GM19463 (cell line): ENCODE measurements at regions not wholly inside any gene's neighbourhood (a gene's known extent, or its start where the extent isn't known, plus 50 kb on each side); places are given as distances from the start of the nearest gene placed in this dataset.
"Not testable (repeated sequence)": the region's sequence is repeated elsewhere in the genome, so short reads cannot be mapped to it uniquely, and the experiment has no call there.

ENCODE experiments used
- ATAC-seq: cut with Tn5 transposase; IDR thresholded peaks from one replicate; pipeline ENCODE4 v1.9.1; 2021; ENCODE audit warnings: mild to moderate bottlenecking, moderate library complexity; ENCODE audit not compliant: unreplicated experiment

DNA sequence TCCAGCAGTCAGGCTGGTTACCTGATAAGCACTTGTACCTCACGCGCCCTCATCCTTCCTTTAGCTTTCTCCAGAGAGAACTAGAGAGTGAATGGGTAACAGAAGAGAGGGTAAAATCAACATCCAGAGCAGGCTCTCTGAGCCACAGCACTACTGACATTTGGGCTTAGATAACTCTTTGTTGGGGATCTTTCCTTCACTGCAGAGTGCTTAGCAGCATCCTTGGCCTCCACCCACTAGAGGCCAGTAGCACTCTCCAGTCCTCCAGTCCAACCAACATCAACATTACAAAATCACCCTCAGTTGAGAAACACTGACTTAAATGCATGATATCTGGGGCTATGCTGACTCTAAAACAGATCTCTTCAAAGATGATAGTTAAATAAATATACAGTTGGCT lies 220.7 kb downstream of the TACR3 start:
- no peak for ATAC-seq

DNA sequence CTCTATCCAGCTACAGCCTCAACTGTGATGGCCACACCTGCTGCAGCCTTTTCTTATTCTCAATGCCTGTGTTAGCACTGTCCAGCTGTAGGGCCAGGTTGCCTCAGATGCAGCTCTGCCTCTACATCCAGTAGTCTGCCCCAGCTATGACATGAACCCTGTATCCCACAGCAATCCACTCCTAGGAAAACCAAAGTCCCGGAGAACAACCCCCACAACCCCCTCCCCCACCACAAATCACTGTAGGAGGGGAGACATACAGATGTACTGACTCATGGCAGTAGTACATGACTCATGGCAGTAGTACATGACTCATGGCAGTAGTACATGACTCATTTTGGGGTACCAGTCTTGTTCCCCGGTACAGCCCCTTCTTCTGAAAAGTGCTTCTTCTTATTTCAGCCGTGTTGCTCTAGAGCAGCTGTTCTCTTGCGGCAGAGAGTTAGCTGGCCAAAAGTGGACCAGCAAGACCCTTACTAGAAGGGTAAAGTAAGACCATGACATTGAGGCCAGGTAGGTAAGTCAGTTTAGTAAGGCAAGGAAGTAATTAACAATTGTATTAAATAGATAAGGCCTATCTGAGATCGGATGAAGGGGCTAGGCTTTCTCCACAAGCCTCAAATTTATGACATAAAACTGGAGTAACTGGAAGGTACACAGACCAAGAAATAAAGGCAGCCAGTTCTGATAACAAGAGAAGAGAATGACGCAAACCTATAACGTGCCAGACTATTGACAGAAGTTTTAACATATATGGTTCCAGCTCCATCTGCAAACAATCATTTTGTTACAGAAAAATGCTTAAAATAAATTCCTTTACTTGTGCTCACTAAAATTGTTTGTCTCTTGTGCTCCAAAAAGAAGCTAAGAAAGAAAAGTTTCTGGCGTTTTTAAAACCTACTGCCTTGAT lies 221.4 kb downstream of the TACR3 start:
- ATAC-seq = peak; percentile 80

DNA sequence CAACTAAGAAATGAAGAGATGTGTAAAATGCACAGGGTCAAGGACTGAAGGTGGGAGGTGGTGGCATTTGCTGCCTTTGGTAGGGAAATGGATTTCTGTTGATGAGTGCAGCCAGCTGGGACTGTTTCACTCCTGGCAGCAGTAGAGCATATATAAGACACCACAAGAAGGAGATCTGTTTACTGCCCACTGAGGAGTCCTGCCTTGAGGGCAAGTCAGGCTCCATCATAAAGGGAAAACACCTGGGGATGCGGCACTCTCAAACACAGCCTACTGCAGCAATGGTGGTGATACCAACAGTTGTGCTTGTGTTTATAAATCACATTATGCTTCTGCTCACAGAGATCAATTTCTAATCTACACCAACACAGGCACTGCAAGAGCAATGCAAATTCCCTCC lies 222.1 kb downstream of the TACR3 start:
- ATAC-seq = peak; percentile 43

DNA sequence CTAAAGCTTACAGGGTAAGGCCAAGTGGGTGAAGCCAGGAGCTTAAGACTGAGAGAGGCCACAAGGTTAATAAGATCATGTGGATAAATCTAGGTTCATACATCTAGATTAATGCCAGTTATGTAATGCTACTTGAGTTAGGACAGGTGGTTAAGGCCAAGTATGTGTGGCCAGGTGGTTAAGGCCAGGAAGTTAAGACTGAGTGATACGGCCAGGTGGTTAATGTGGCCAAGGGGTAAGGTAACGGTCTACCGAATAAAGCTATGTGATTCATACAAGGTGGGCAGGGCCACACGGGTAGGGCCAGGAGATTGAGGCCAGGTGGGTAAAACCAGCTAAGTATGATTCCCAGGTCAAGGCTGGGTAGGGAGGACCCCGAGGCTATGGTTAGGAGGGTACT lies 223.0 kb downstream of the TACR3 start:
- no peak for ATAC-seq

DNA sequence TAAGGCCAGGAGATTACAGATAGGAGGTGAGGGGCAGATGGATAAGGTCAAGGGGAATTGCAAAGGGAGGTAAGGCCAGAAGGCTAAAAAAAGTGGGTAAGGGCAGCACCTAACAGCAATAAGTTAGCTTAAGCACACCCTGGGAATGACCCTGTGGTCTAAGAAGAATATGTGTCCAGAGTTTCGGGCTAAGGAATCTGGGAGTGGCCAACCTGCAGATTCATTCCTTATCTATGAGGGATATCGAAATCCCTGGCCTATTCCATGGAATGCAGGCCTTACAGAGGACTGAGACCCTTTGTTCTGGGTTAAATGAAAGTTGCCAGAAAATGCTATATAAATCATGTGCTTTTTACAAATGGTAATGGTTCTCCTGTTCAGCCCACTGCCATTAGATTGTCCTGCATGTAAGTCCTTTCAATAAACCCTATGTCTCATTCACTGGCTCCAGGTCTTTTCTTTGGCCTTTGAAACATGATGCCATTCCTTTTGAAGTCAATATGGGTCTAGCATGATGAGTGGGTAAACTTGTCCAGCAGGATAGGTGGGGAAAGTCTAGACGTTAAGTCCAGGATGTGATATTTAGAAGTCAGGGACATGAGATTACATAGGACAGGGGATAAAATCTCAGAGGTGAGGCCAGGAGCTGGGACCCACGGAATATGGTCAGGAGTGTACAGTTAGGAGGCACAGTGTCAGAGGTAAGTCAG lies 226.2 kb downstream of the TACR3 start:
- no peak for ATAC-seq

DNA sequence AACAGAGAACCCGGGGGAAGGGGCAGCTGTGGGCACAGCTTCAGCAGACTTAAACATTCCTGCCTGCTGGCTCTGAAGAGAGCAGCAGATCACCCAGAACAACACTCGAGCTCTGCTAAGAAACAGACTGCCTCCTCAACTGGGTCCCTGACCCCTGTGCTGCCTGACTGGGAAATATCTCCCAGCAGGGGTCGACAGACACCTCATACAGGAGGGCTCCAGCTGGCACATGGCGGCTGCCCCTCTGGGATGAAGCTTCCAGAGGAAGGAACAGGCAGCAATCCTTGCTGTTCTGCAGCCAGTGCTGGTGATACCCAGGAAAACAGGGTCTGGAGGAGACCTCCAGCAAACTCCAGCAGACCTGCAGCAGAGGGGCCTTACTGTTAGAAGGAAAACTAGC lies 234.5 kb downstream of the TACR3 start:
- ATAC-seq = not testable (repeated sequence)

DNA sequence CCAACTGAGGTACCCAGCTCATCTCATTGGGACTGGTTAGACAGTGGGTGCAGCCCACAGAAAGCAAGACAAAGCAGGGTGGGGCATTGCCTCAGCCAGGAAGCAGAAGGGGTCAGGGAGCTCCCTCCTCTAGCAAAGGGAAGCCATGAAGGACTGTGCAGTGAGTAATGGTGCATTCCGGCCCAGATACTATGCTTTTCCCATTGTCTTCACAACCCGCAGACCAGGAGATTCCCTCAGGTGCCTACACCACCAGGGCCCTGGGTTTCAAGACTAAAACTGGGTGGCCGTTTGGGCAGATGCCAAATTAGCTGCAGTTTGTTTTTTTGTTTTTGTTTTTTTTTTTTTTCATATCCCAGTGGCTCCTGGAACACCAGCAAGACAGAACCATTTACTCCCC lies 235.3 kb downstream of the TACR3 start:
- ATAC-seq = no peak

DNA sequence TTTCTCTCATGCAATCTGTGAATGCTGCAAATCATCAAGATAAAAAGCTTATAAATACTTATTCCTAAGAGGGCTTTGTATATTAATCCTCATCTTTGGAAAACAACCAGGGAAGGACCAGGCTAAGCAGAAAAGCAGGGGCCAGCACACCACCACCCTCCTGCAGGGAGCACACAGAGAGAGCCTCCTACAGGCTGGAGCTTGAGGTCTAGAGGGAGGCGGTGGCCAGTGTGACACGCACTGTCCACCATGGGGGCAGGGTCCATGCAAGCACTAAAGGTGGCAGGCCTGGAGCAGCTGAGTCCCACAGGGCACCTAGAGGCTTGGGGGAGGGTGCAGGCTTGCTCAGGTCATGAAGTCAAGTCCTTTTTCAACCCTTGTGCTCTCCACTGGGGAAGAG lies 236.9 kb downstream of the TACR3 start:
- ATAC-seq = no peak

DNA sequence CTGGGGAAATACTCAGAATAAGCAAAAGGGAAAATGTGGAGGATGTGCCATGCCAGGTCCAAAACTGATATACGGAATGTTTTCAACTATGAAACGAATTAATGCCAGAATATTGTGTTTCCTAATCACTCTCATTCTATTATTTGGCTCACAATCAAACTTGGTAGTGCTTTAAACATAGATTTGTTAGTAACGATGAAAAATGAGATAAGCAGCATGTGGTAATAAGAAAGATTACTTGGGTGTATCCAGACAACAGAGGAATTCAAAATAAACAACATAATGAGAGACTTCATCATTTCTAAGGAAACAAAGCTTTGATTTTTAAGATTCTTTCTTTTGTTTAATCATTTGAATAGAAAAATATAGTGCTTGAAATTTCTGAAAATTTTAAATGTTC lies 237.3 kb downstream of the TACR3 start:
- no peak for ATAC-seq

DNA sequence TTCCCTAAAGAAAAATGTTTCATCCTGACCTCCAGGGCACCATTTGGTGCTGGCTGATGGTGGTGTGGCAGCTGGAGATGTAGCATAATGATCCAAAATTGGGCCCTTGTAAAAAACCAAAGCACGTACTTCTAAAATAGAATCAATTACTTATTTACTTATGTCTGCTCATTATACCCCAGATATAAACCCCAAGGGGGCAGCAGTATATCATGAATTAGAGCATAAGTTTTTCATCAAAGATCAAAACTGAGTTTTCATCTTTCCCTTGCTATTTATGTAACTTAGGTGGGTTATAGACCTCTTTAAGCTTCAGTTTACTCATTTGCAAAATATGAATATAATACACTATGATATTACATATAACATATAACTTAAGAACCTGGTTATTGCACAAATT lies 241.1 kb downstream of the TACR3 start:
- no peak for ATAC-seq

DNA sequence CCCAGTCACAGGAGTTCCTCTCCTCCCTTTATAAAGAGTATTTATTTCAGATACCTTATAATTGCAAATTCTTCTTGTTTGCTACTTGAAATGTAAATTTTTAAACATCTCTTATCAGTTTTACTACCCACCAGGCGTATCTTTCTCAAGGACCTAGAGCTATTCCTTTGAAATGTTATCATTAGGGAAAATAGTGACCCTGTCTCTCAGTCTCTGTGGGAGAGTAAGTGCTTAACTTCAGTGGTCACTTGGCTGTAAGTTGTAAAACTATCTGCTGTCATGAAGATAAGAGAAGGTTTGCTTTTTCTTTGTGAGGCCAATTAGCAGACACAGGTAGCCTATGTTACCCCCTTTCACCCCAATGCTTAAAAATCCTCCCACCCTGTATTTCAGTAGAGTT lies 241.6 kb downstream of the TACR3 start:
- ATAC-seq = no peak

DNA sequence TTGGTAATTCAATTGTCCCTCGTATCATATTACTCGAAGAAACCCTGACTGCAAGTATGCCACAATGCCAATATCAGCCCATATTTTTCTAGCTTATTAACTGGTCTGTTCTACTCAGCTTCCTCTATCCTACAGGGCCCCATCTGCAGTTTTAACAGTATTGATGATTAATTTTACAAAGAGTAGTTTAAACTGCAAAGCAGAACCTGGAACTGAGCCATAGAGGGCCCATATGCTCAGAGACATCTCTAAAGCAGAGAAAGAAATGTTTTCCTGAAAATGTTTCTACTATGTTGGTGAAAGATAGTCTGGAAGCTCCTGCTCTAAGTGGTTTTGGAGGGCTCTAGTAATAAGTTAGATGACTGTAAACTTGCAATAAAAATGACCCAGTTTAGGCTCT lies 259.4 kb upstream of the CENPE start:
- no peak for ATAC-seq

DNA sequence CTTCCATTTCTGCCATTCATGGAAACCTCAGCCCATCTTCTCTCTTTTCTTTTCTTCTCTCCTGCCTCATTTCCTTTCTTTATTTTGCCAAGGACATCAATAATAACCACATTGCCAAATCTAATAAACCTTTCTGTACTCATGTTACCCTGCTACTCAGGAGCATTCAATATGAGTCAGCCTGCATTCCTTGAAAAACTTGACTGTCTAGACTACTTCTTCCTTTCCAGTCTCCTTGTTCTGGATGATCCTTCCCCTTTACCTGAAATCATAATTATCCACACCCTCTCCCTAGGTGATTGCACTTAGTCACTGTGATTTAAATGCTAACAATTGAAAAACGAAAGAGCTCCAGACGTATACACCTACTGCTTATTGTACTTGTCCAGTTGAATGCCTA lies 253.2 kb upstream of the CENPE start:
- ATAC-seq = no peak

DNA sequence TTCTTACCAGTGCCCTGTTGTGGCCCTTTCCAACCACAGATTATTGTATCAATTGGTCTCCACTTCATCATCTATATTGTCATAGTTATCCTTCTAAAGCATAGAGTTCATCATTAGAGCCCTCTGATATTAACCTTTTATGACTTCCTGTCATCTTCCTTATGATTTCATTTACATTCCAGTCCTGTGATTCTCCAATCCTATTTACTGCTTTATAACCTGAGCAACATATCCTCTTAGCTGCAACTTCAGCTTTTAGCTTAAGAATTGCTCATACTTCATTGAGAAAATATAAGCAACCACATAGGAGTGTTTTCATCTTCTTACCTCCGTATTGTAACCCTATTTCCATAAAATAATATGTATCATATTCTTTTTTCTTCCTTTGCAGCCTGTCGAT lies 252.6 kb upstream of the CENPE start:
- no peak for ATAC-seq

DNA sequence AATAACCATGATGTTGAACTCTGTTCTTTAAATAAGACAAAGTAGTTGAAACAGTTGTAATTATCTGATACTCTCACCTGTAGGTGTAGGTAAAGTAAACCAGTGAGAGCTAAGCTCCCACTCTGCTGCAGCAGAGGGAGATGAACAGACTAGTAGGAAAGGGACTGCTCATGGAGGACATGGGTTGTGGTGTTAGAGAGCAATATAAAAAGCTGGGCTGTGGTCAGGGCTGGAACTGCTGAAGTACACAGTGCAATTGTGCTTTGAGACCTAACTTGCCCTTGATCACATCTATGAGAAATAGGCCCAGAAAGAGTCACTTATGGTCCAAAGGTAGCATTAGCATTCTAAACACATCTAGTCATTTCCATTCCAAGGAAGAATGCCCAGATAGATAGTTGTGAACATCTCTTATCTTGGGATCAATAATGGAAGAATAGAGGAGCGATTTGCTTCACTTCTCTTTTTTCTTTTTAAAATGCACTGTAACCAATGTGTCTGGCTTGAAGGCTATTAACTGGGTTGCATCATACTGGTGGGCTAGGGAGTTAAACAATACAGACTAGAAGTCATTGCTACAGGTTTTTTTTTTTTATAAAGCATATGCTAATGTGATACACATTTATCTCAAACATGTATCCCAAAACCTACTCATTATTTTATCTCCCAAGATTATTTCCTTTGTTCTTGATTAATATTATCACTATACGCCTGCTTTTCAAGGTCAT lies 251.3 kb upstream of the CENPE start:
- ATAC-seq = no peak

DNA sequence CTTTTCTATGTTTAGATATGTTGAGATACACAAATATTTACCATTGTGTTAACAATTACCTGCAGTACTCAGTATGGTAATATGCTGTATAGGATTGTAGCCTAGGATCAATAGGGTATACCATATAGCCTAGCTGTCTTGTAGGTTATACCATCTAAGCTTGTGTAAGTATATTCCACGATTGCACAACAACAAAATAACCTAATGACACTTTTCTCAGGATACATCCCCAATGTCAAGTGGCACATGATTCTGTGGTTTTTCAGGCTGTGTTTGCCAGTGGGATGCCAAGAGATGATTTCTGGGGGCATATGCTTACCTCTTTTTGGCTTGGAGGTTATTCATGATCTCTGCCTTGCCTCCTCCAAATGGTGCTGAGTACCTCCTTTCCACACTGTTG lies 247.2 kb upstream of the CENPE start:
- ATAC-seq = no peak

DNA sequence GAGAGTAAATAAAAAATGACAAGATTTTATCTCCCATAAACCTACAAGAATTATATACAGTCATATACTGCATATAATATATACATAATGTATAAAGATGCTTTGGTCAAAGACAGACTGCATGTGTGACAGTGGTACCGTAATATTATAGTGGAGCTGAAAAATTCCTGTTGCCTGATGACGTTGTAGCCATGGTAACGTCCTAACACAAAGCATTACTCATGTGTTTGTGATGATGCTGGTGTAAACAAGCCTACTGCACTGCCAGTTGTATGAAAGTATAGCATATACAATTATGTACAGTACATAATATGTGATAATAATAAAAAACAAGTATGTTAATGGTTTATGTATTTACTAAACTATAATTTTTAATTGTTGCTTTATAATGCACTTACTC lies 245.2 kb upstream of the CENPE start:
- ATAC-seq = no peak

DNA sequence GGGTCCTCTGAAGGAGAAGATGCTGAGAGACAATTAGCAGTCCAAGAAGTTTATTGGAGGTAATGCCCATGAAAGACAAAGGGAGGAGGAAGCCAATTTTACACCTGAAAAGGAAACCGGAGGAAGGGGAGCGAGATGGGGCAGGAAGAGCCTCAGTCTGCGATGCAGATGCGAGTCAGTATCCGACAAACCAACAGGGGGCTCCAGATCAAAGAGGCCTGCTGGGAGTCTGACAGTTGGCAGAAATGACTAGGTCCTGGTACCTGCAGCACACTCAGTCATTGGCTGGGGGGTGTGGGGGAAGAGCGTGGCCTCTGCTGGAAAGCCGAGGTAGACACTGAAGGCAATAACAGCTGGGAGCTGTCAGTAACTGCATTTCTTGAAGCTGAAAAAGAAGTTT lies 231.1 kb upstream of the CENPE start:
- ATAC-seq = peak; percentile 92

DNA sequence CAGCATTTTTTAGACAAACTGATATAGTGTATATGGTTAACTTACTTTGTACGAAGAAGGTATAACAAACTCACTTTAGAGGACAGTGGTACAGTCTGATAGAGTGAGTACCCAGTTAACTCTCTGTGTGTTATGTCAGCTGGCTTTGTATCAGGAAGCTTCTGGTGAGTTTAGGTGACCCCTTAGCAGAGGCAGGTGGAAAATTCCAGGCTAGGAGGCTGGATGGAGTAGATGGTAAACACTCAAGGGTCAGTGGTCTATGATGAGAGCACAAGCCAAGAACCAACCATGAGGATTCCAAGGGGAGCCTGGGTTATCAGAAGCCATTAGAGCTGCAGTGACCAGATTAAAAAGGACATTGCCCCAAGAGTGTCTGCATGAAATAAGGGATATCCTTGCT lies 227.3 kb upstream of the CENPE start:
- ATAC-seq = no peak

DNA sequence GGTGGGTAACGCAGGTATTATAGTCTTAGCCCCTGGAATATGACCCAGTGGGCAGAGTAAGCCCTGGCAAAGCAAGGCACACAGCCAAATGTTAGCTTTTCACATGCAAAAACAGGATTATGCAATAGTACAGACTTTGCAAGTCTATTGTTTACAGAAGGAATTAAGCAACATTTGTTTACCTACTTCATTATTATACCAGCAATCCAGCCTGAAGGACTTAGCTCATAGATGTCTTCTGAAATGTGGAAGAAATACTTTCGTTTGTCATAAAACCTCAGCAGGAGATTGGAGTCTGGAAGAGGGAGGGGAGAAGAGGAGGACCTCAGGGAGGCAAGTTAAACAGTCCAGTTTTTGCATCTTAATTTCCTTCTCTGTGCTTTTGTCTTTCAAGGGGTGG lies 226.7 kb upstream of the CENPE start:
- ATAC-seq = no peak

DNA sequence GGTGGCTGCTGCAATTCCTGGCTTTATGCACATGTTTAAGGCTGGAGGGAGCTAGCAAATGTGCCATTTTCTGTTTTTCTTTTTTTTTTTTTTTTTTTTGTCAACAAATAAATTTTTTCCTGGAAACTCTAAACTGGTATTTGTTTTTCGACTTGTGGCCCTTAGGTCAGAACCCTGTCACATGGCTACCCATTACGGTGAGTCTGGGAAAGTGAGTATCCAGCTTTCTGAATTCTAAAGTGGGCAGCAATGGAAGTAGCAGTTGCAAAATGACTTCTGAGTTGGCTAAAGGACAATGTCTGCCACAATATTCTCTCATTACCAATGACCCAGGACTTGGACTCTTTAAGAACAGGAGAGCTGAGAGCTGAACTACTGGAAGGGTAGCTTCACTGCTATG lies 225.1 kb upstream of the CENPE start:
- ATAC-seq = no peak
